ENCODE measurements at regions not wholly inside any gene's neighbourhood (a gene's known extent, or its start where the extent isn't known, plus 50 kb on each side); places are given as distances from the start of the nearest gene placed in this dataset.

DNA sequence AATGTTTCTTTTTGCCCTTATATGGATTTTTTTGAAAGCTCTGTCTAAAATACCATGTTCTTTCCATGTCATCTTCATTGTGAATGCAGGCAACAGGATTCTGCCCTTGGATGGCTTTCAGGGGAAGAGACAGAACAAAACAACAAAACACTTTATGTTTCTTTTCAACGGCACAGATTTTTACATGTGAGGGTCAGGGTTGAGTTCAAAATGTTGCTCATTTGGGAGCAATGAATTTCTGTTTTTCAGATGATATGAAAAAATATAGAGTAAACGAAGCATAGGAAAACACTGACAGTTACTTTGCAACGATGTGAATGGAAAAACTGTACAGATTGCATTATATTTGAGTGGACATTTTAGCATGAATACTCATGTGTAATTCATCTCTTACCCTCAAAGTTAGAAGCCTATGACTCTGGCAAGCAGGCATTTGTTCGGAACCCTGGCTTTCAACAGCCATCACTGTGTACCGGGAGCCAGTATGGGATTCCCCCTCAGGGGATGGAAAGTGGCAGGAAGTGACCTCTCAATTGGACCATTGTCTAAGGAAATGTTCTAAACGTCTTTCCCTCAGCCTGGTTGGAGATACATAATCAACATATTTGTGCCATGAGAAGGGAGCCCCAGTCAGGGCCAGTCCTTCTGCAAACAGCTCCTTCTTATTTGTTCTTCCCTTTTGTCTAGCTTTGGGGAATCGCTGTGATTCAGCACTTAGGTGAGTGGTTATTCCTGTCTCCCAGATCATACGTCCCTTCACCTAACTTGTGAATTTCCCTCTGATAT, 153.9 kb upstream of the MEF2C start:
- peak; percentile 92 for DNase-seq (ENCODE audit: low read depth)
- TF ChIP-seq, protein P1, sequence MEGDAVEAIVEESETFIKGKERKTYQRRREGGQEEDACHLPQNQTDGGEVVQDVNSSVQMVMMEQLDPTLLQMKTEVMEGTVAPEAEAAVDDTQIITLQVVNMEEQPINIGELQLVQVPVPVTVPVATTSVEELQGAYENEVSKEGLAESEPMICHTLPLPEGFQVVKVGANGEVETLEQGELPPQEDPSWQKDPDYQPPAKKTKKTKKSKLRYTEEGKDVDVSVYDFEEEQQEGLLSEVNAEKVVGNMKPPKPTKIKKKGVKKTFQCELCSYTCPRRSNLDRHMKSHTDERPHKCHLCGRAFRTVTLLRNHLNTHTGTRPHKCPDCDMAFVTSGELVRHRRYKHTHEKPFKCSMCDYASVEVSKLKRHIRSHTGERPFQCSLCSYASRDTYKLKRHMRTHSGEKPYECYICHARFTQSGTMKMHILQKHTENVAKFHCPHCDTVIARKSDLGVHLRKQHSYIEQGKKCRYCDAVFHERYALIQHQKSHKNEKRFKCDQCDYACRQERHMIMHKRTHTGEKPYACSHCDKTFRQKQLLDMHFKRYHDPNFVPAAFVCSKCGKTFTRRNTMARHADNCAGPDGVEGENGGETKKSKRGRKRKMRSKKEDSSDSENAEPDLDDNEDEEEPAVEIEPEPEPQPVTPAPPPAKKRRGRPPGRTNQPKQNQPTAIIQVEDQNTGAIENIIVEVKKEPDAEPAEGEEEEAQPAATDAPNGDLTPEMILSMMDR (IDR thresholded peaks at IDR 0.05; ENCODE audit: insufficient read depth, low read depth, low read length, missing control alignments) = no peak
- H3K4me3 ChIP-seq (ENCODE audit: low read length) = no peak overlapping the region

DNA sequence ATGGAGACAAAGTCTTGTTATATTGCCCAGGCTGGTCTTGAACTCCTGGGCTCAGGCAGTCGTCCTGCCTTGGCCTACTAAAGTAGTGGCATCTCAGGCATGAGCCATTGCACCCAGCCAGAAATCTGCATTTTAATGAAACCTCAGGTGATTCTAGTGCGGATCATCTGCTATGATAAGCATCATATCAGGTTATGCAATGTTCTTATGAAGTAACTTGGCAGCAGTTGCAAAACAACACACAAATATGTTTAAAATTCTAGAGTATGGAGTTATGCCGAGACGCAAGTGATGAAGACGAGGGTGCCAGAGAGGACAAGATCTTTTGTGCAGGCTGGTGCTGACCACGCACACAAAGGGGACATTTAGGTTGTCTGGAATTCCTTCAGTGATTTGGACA, 153.2 kb upstream of the MEF2C start:
- TF ChIP-seq, protein P1 (IDR thresholded peaks at IDR 0.05; ENCODE audit: insufficient read depth, low read depth, low read length, missing control alignments) = no peak
- no peak overlapping the region for H3K4me3 ChIP-seq (ENCODE audit: low read length)
- DNase-seq (ENCODE audit: low read depth) = peak; percentile 32

DNA sequence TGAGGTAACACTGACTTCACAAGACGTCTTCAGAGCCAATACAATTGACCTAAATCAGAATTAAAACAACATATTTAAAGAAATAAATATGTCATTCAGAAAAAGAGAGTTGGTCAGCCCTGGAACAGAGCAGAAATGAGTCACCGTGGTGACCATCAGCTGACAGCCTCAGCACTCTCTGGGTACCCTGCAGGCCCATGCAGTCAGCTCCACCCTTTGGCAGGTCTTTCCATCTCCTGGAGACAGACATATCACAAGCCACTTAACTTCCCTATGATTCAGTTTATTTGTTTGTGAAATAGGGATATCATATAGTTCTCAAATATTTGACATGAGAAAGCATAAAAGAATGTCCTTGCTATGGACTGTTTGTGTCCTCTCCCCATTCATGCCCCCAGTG, 151.6 kb upstream of the MEF2C start:
- H3K4me3 ChIP-seq (ENCODE audit: low read length) = no peak overlapping the region
- TF ChIP-seq, protein P1 (IDR thresholded peaks at IDR 0.05; ENCODE audit: insufficient read depth, low read depth, low read length, missing control alignments) = no peak
- DNase-seq (ENCODE audit: low read depth) = peak; percentile 21

DNA sequence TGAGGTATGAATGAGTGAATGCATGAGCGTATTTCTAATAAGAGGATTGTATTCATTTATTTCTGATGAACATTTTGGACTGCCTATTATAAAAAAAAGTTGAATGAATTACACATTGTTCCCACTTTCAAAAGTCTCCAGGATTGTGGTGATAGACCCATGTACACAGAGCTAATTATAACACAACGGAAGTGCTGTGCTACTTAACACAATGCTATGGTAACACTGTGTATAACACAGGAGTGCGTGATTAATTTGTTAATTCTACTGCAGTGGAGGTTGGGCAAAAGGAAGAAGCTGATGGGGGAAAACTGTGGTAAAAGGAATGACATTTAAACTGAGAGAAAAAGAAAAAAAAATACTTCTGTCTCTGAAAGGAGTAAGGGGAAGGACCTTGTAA, 147.8 kb upstream of the MEF2C start:
- no peak for DNase-seq (ENCODE audit: low read depth)
- no peak overlapping the region for H3K4me3 ChIP-seq (ENCODE audit: low read length)
- TF ChIP-seq, protein P1 (IDR thresholded peaks at IDR 0.05; ENCODE audit: insufficient read depth, low read depth, low read length, missing control alignments) = no peak

DNA sequence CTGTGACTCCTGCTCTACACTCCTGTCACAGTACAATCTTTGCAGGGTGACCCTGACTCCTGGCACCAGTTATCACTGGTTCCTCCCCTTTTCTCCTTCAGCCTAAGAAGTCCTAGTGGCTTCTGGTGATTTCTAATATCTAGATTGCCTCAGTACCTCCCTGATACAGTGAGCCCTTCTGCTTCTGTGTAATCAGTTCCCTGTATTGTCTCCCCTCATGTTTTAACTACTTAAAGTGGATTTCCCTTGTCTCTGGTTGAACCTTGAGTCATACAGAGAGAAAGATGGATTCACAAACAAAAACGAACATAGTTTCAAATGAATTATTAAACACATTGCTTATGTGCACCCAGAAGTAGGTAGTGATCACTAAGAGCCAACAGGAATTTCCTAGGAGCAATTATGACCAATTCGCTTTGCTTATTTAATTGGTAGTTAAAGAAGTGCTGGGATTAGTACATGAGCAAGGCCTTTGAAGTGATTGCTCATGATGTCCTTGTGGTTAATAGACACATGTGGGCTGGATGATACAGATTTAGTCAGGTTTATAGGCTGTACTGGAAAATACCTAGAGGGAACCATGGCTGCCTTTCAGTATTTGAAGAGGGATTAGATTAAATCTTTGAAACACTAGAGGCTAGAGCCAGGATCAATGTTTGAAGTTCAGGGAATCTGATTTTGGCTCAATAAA, 145.8 kb upstream of the MEF2C start:
- H3K4me3 ChIP-seq (ENCODE audit: low read length) = no peak overlapping the region
- TF ChIP-seq, protein P1 (IDR thresholded peaks at IDR 0.05; ENCODE audit: insufficient read depth, low read depth, low read length, missing control alignments) = no peak
- peak; percentile 89 for DNase-seq (ENCODE audit: low read depth)

DNA sequence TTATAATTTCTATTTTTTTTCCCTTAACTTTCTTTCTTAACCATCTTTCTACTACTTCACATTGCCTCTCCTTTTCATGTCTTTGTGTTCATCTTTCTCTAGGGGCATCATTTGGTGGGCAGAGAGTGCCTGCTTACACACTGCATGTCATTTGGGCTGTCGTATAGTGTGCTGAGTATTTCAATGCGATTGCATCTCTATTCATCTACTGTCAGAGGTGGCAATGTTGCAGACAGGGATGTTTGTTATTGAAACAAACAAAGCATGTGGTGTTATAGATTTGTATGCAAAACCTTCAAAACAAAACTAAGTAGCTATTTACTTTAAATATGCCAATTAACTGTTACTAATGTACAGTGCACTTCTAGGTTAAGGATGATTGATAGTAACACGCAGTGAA, 141.1 kb upstream of the MEF2C start:
- no peak overlapping the region for H3K4me3 ChIP-seq (ENCODE audit: low read length)
- DNase-seq (ENCODE audit: low read depth) = no peak
- TF ChIP-seq, protein P1 (IDR thresholded peaks at IDR 0.05; ENCODE audit: insufficient read depth, low read depth, low read length, missing control alignments) = no peak
